ENCODE measurements at regions not wholly inside any gene's neighbourhood (a gene's known extent, or its start where the extent isn't known, plus 50 kb on each side); places are given as distances from the start of the nearest gene placed in this dataset.

DNA sequence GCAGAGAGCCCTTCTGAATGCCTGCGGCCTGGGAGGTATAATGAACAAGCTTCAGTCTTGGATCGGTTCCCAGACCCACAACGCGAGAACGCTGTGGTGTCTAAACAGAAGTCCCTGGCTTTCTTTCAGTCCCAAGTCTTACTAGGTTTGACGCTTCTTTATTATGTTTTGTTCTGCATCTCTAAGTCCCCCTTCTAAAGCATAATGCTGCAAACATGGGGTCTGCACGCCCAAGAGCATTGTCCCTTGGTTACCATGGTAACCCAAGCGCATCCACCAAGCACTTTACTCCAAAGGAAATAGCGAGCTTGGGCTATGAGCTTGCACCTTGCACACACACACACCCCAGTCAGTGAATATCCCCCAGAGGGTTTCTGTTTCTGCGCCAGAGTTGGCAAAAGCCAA lies 193.7 kb downstream of the INO80D start:
- Mint-ChIP-seq H3K27me3 (ENCODE audit: insufficient read depth) (peaks cover 26% of the 10 kb centered on the region), H3K4me1 (ENCODE audit: low read depth) (peaks cover 5% of the 10 kb centered on the region; the same call in 1 of the 2 replicates), H3K9me3 (no peaks in the 10 kb centered on the region), H3K36me3 (ENCODE audit: low read depth) (no peaks in the 10 kb centered on the region), H3K4me3 (no peak overlapping the region), H3K27ac (no peak overlapping the region)
- DNase-seq, result no peak
- TF ChIP-seq, protein P1, sequence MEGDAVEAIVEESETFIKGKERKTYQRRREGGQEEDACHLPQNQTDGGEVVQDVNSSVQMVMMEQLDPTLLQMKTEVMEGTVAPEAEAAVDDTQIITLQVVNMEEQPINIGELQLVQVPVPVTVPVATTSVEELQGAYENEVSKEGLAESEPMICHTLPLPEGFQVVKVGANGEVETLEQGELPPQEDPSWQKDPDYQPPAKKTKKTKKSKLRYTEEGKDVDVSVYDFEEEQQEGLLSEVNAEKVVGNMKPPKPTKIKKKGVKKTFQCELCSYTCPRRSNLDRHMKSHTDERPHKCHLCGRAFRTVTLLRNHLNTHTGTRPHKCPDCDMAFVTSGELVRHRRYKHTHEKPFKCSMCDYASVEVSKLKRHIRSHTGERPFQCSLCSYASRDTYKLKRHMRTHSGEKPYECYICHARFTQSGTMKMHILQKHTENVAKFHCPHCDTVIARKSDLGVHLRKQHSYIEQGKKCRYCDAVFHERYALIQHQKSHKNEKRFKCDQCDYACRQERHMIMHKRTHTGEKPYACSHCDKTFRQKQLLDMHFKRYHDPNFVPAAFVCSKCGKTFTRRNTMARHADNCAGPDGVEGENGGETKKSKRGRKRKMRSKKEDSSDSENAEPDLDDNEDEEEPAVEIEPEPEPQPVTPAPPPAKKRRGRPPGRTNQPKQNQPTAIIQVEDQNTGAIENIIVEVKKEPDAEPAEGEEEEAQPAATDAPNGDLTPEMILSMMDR (IDR thresholded peaks at IDR 0.05), result no peak

DNA sequence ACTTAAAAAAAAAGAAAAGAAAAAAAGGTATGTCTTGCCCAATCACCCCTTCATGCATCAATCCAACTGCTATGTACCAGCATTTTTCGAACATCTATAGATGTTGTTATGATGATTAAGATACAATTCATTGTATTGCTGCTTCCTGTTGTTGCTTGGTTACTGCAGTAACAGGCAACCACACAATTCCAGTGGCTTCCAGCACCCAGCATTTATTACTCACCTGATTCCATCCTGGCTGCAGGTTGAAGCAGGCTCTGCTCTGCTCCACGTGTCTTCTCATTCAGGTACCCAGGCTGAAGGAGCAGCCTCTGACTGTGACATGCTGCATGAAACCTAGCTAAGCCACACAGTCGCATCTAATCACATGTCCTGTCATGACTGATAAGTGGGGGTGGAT lies 196.9 kb downstream of the INO80D start:
- DNase-seq, result peak; percentile 21
- H3K27me3 Mint-ChIP-seq (ENCODE audit: insufficient read depth), result peaks cover 19% of the 10 kb centered on the region
- no peaks in the 10 kb centered on the region for H3K36me3 Mint-ChIP-seq (ENCODE audit: low read depth)
- H3K4me1 Mint-ChIP-seq (ENCODE audit: low read depth), result peaks cover 5% of the 10 kb centered on the region; the same call in 1 of the 2 replicates
- no peak overlapping the region for H3K27ac Mint-ChIP-seq
- TF ChIP-seq, protein P1 (IDR thresholded peaks at IDR 0.05), result no peak
- no peaks in the 10 kb centered on the region for H3K9me3 Mint-ChIP-seq
- H3K4me3 Mint-ChIP-seq, result no peak overlapping the region

DNA sequence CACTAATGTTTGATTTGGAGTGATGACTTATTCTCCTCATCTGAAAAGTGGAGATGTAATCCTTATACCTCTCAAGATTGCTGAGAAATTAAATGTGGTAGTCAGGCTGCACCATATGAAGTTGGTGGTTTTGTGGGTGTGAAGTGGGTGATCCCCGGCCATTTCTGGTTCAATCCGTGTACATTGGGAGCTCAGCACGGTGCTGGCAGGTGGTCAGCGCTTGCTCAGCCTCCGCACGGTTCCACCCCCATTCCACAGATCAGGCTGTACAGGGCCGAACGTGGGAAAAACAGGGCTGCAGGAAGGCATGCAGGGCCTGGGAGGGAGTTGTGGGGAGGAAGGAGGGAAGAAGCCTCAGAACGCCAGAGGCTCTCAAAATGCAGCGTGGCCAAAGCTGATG lies 198.3 kb downstream of the INO80D start:
- no peaks in the 10 kb centered on the region for H3K9me3 Mint-ChIP-seq
- no peaks in the 10 kb centered on the region for H3K36me3 Mint-ChIP-seq (ENCODE audit: low read depth)
- TF ChIP-seq, protein P1 (IDR thresholded peaks at IDR 0.05), result no peak
- peaks cover 5% of the 10 kb centered on the region; the same call in 1 of the 2 replicates for H3K4me1 Mint-ChIP-seq (ENCODE audit: low read depth)
- H3K4me3 Mint-ChIP-seq, result no peak overlapping the region
- no peak overlapping the region for H3K27ac Mint-ChIP-seq
- H3K27me3 Mint-ChIP-seq (ENCODE audit: insufficient read depth), result peaks cover 13% of the 10 kb centered on the region
- DNase-seq, result no peak

DNA sequence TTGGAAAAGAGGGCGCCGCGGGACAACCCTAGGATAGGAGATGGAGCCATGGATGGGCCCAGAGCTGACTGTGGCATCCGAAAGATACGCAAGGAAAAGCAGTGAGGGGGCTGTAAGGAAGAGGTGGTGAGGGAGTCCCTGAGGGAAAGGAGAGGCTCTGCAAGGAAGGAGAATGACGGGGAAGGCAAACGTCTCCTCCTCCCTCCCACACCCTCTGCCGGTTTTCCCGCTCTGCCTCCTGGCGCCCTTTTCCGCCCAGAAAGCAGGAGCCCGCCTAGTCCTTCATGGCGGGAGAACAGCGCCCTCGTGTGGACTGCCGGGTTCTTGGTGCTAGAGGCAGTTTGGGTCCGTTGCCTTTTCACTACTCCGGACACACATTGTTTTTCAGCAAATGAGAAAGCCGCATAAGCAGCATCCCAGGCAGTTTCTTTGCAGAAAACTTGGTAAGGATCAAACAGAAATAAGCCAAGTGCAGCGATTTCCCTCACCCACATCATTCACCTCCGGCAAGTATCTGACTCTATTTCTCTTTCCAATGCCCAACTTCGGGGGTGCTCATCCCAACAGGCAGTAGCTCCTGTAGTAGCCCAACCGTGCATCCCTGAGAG lies 200.4 kb downstream of the INO80D start:
- H3K27me3 Mint-ChIP-seq (ENCODE audit: insufficient read depth), result peaks cover 6% of the 10 kb centered on the region; the same call in 1 of the 2 replicates
- H3K4me1 Mint-ChIP-seq (ENCODE audit: low read depth), result peaks cover 5% of the 10 kb centered on the region; the same call in 1 of the 2 replicates
- TF ChIP-seq, protein P1 (IDR thresholded peaks at IDR 0.05), result peak; percentile 96

DNA sequence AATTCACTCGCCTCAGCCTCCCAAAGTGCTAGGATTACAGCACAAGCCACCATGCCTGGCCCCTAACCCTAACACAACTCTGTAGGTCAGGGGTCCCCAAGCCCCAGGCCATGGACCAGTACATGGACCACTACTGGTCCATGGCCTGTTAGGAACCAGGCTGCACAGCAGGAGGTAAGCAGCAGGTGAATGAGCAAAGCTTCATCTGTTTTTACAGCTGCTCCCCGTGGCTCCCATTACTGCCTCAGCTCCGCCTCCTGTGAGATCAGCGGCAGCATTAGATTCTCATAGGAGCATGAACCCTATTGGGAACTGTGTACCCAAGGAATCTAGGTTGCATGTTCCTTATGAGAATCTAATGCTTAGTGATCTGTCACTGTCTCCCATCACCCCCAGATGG lies 201.7 kb downstream of the NRP2 start:
- H3K9me3 Mint-ChIP-seq, result no peaks in the 10 kb centered on the region
- no peak overlapping the region for H3K4me3 Mint-ChIP-seq
- no peak overlapping the region for H3K27ac Mint-ChIP-seq
- no peaks in the 10 kb centered on the region for H3K36me3 Mint-ChIP-seq (ENCODE audit: low read depth)
- peaks cover 14% of the 10 kb centered on the region for H3K27me3 Mint-ChIP-seq (ENCODE audit: insufficient read depth)
- TF ChIP-seq, protein P1 (IDR thresholded peaks at IDR 0.05), result no peak
- peaks cover under 1% of the 10 kb centered on the region; the same call in 1 of the 2 replicates for H3K4me1 Mint-ChIP-seq (ENCODE audit: low read depth)
- no peak for DNase-seq

More for the DNA sequence above, 200.4 kb downstream of the INO80D start:
- H3K9me3 Mint-ChIP-seq, result no peaks in the 10 kb centered on the region
- DNase-seq, result peak; percentile 60
- H3K36me3 Mint-ChIP-seq (ENCODE audit: low read depth), result no peaks in the 10 kb centered on the region
- no peak overlapping the region for H3K4me3 Mint-ChIP-seq
- no peak overlapping the region for H3K27ac Mint-ChIP-seq

All from HFFc6 (cell line).